Spleen (tissue), 11 donors: ENCODE measurements at regions not wholly inside any gene's neighbourhood (a gene's known extent, or its start where the extent isn't known, plus 50 kb on each side); places are given as distances from the start of the nearest gene placed in this dataset.

ENCODE experiments used
- DNase-seq: peaks from one replicate; pipeline ENCODE4 v3.0.0-alpha.2; 2020
- H3K27ac ChIP-seq, 8 donors: fragments of 200-600 bp; sonication (generic) in 7 of 8; 1 replicate in 4 of 8; 2 replicates in 4 of 8; pipeline versions ENCODE4 v1.5.0 to v1.8.0; 2016 to 2021; ENCODE audit warnings: inconsistent platforms in 4 of 8, mild to moderate bottlenecking in 4 of 8, moderate library complexity in 1 of 8
- H3K27me3 ChIP-seq, 7 donors: fragments of 200-600 bp; sonication (generic) in 6 of 7; replicated peaks in 1 of 7; 1 replicate in 4 of 7; 2 replicates in 3 of 7; pipeline versions ENCODE4 v1.5.0 to v1.8.0; 2016 to 2021; ENCODE audit warnings: inconsistent platforms in 3 of 7, mild to moderate bottlenecking in 1 of 7
- H3K36me3 ChIP-seq, 6 donors: fragments of 200-600 bp; sonication (generic) in 5 of 6; 1 replicate in 4 of 6; 2 replicates in 2 of 6; pipeline versions ENCODE4 v1.5.0 to v1.8.0; 2016 to 2021; ENCODE audit warnings: inconsistent platforms in 2 of 6
- H3K4me1 ChIP-seq, 6 donors: fragments of 200-600 bp; sonication (generic) in 5 of 6; 1 replicate in 3 of 6; 2 replicates in 3 of 6; pipeline versions ENCODE4 v1.5.0 to v1.8.0; 2016 to 2021; ENCODE audit warnings: inconsistent platforms in 3 of 6
- H3K4me3 ChIP-seq, 8 donors: fragments of 200-600 bp; sonication (generic) in 7 of 8; 1 replicate in 4 of 8; 2 replicates in 4 of 8; pipeline versions ENCODE4 v1.5.0 to v1.8.0; 2016 to 2021; ENCODE audit warnings: inconsistent platforms in 4 of 8, mild to moderate bottlenecking in 4 of 8, moderate library complexity in 2 of 8
- H3K9me3 ChIP-seq, 8 donors: fragments of 200-600 bp; sonication (generic) in 7 of 8; 1 replicate in 4 of 8; 2 replicates in 4 of 8; pipeline versions ENCODE4 v1.5.0 to v1.8.0; 2016 to 2021; ENCODE audit warnings: inconsistent platforms in 4 of 8
- POLR2A ChIP-seq, 3 donors: fragments of 450-650 bp; IDR thresholded peaks; one replicate each; pipeline ENCODE4 v1.5.1; 2017; ENCODE audit warnings: antibody characterized with exemption in 3 of 3, mild to moderate bottlenecking in 1 of 3
- POLR2AphosphoS5 ChIP-seq, 3 donors: sonication (generic); formaldehyde crosslinking; IDR thresholded peaks; one replicate each; pipeline ENCODE4 v1.5.1; 2017; ENCODE audit warnings: antibody characterized with exemption in 3 of 3
- WGBS, 5 donors: extraction: QIAGEN DNeasy Blood & Tissue Kit in 3 of 5; methylation state at CpG; one replicate each; pipeline versions ENCODE4 v1.1.5 to v1.1.7; 2013 to 2018; 5-methylcytosine and 5-hydroxymethylcytosine counted together
- intact Hi-C: fragments of 100-400 bp; cut with DNase I; formaldehyde crosslinking; loops from one replicate; pipeline ENCODE4 v1.15.0; 2023; ENCODE audit warnings: low total_unique reads
- TF ChIP-seq, protein P1 (sequence below), 11 experiments: fragments of 200-600 bp in 7 of 11; fragments of 450-650 bp in 4 of 11; sonication (generic) in 4 of 11; IDR thresholded peaks in 8 of 11; conservative IDR thresholded peaks in 3 of 11; 1 replicate in 7 of 11; 2 replicates in 4 of 11; pipeline versions ENCODE4 v1.4.0 to v1.8.0; 2016 to 2021; ENCODE audit warnings: antibody characterized with exemption in 11 of 11, inconsistent platforms in 4 of 11, mild to moderate bottlenecking in 1 of 11
- donor health status: healthy with polysubstance abuse.
- donor health status: DM: no; HTN: no; CAD: no; lungs with moderate emphysema.
- donor health status: DM: no; HTN: no; CAD: no.
- donor health status: Bipolar disorder and iron deficiency.
- donor health status: healthy.
- donor health status: DM: no; HTN: no; CAD: no.
- donor health status: DM: yes; HTN: yes; CAD: no.

- Histone ChIP-seq H3K4me1 (no peaks in the 10 kb centered on the region), H3K36me3 (no peaks in the 10 kb centered on the region), H3K4me3 (no peak overlapping the region), H3K27me3 (no peaks in the 10 kb centered on the region), H3K9me3 (no peaks in the 10 kb centered on the region), H3K27ac (no peak overlapping the region)
- TF ChIP-seq, protein P1, sequence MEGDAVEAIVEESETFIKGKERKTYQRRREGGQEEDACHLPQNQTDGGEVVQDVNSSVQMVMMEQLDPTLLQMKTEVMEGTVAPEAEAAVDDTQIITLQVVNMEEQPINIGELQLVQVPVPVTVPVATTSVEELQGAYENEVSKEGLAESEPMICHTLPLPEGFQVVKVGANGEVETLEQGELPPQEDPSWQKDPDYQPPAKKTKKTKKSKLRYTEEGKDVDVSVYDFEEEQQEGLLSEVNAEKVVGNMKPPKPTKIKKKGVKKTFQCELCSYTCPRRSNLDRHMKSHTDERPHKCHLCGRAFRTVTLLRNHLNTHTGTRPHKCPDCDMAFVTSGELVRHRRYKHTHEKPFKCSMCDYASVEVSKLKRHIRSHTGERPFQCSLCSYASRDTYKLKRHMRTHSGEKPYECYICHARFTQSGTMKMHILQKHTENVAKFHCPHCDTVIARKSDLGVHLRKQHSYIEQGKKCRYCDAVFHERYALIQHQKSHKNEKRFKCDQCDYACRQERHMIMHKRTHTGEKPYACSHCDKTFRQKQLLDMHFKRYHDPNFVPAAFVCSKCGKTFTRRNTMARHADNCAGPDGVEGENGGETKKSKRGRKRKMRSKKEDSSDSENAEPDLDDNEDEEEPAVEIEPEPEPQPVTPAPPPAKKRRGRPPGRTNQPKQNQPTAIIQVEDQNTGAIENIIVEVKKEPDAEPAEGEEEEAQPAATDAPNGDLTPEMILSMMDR (IDR thresholded peaks at IDR 0.05 in 8 of 11, conservative IDR thresholded peaks at IDR 0.05 in 3 of 11): no peak
- TF ChIP-seq POLR2AphosphoS5 (IDR thresholded peaks at IDR 0.05): no peak
- TF ChIP-seq POLR2A (IDR thresholded peaks at IDR 0.05): no peak
- WGBS, 5 donors: 42 to 60% (median 47%) methylated on average over 1 of the region's 1 CpG
- intact Hi-C loops: no loop called here
- no peak for DNase-seq
Measured at GRCh38 chr3:110815008-110815583, 256.5 kb upstream of the NECTIN3 start.

DNA sequence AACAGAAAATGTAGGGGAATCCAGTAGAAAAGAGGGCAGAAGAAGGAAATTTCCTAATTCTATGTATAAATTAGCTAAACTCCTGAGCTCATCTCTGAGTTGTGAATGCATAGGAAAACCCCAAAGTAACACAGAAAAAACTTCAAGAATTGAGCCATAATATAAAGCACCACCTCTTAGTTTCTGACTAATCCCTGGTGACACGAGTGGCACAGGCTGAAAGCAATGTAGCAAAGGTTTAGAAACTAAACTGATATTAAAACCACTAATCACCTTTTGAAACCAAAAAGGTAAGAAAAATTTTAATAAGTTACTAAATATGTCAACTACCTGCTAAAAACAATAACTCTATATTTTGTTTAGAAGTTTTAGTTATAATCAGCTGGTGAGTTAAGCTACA is 255.6 kb upstream of the NECTIN3 start:
- intact Hi-C loops: no loop called here
- no peaks in the 10 kb centered on the region for H3K4me1 ChIP-seq
- H3K36me3 ChIP-seq: no peaks in the 10 kb centered on the region
- no peaks in the 10 kb centered on the region for H3K27me3 ChIP-seq
- H3K4me3 ChIP-seq: no peak overlapping the region
- H3K9me3 ChIP-seq: no peaks in the 10 kb centered on the region
- no peak overlapping the region for H3K27ac ChIP-seq
- DNase-seq: no peak
- TF ChIP-seq, protein P1 (IDR thresholded peaks at IDR 0.05 in 8 of 11, conservative IDR thresholded peaks at IDR 0.05 in 3 of 11): no peak
- no peak for TF ChIP-seq POLR2A (IDR thresholded peaks at IDR 0.05)
- TF ChIP-seq POLR2AphosphoS5 (IDR thresholded peaks at IDR 0.05): no peak
- WGBS, 5 donors: 53 to 86% (median 65%) methylated on average over 1 of the region's 1 CpG

DNA sequence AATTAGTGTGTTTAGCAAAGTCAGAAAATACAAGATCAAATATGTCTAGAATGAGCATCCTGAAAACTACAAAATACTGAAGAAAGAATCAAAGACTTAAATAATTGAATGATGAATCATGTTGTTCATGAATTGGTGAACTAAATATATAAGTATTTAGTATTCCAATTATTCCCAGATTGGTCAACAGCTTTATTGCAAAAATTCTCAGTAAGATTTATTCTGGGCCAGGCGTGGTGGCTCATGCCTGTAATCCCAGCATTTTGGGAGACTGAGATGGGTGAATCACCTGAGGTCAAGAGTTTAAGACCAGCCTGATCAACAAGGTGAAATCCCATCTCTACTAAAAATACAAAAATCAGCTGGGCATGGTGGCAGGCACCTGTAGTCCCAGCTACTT is 250.0 kb upstream of the NECTIN3 start:
- H3K4me1 ChIP-seq: no peaks in the 10 kb centered on the region
- H3K36me3 ChIP-seq: no peaks in the 10 kb centered on the region
- intact Hi-C loops: no loop called here
- no peak for DNase-seq
- H3K9me3 ChIP-seq: no peaks in the 10 kb centered on the region
- 71 to 94% (median 91%) methylated on average over 1 of the region's 1 CpG for WGBS, 5 donors
- no peaks in the 10 kb centered on the region for H3K27me3 ChIP-seq
- H3K27ac ChIP-seq: no peak overlapping the region
- no peak overlapping the region for H3K4me3 ChIP-seq
- TF ChIP-seq, protein P1 (IDR thresholded peaks at IDR 0.05 in 8 of 11, conservative IDR thresholded peaks at IDR 0.05 in 3 of 11): no peak
- no peak for TF ChIP-seq POLR2AphosphoS5 (IDR thresholded peaks at IDR 0.05)
- no peak for TF ChIP-seq POLR2A (IDR thresholded peaks at IDR 0.05)

- no peak overlapping the region for H3K4me3 ChIP-seq
- TF ChIP-seq, protein P1 (IDR thresholded peaks at IDR 0.05 in 8 of 11, conservative IDR thresholded peaks at IDR 0.05 in 3 of 11): no peak
- no peak for TF ChIP-seq POLR2A (IDR thresholded peaks at IDR 0.05)
- no peak for TF ChIP-seq POLR2AphosphoS5 (IDR thresholded peaks at IDR 0.05)
- DNase-seq: no peak
- intact Hi-C loops: no loop called here
- H3K9me3 ChIP-seq: no peaks in the 10 kb centered on the region
- no peaks in the 10 kb centered on the region for H3K4me1 ChIP-seq
- 58 to 73% (median 64%) methylated on average over 2 of the region's 2 CpGs for WGBS, 5 donors
- no peak overlapping the region for H3K27ac ChIP-seq
- H3K27me3 ChIP-seq: no peaks in the 10 kb centered on the region
- H3K36me3 ChIP-seq: no peaks in the 10 kb centered on the region
Measured at GRCh38 chr3:110822971-110823370, 248.6 kb upstream of the NECTIN3 start.
